ENCODE measurements at regions not wholly inside any gene's neighbourhood (a gene's known extent, or its start where the extent isn't known, plus 50 kb on each side); places are given as distances from the start of the nearest gene placed in this dataset.

GRCh38 chr3:187828579-187829452 is 83.5 kb upstream of the BCL6 start:
- Histone ChIP-seq H3K36me3 (no peaks in the 10 kb centered on the region), H3K4me3 (no peak overlapping the region), H3K27me3 (replicated peaks in 1 of 7) (no peaks in the 10 kb centered on the region), H3K27ac (peak overlapping the region in 2 of 8 donors; percentile 20 to 24), H3K4me1 (peaks cover 0 to 13% (median 1%) of the 10 kb centered on the region in 6 donors), H3K9me3 (no peaks in the 10 kb centered on the region)
- DNase-seq: no peak
- intact Hi-C loops (cut with DNase I; ENCODE audit: low total_unique reads): no loop called here
- 55 to 69% (median 61%) methylated on average over 7 of the region's 7 CpGs for whole genome bisulfite sequencing, 5 donors
- TF ChIP-seq CTCF (IDR thresholded peaks at IDR 0.05 in 8 of 11, conservative IDR thresholded peaks at IDR 0.05 in 3 of 11) (no peak), POLR2A (IDR thresholded peaks at IDR 0.05) (no peak), POLR2AphosphoS5 (IDR thresholded peaks at IDR 0.05) (no peak)

GRCh38 chr3:187830181-187830580 is 84.9 kb upstream of the BCL6 start:
- Histone ChIP-seq H3K36me3 (no peaks in the 10 kb centered on the region), H3K4me1 (peaks cover 0 to 13% (median 1%) of the 10 kb centered on the region in 6 donors), H3K9me3 (peaks cover 0 to 7% (median 0%) of the 10 kb centered on the region in 8 donors), H3K27me3 (replicated peaks in 1 of 7) (no peaks in the 10 kb centered on the region), H3K27ac (no peak overlapping the region), H3K4me3 (no peak overlapping the region)
- no peak for TF ChIP-seq POLR2AphosphoS5 (IDR thresholded peaks at IDR 0.05)
- TF ChIP-seq POLR2A (IDR thresholded peaks at IDR 0.05): no peak
- no peak for TF ChIP-seq CTCF (IDR thresholded peaks at IDR 0.05 in 8 of 11, conservative IDR thresholded peaks at IDR 0.05 in 3 of 11)
- 95 to 100% (median 100%) methylated on average over 1 of the region's 1 CpG for WGBS, 5 donors
- no peak for DNase-seq
- intact Hi-C loops (cut with DNase I; ENCODE audit: low total_unique reads): no loop called here

GRCh38 chr3:187831125-187832051 is 86.1 kb upstream of the BCL6 start:
- no peak for TF ChIP-seq POLR2A (IDR thresholded peaks at IDR 0.05)
- peaks cover 0 to 13% (median 1%) of the 10 kb centered on the region in 6 donors for H3K4me1 ChIP-seq
- H3K9me3 ChIP-seq: peaks cover 0 to 10% (median 0%) of the 10 kb centered on the region in 8 donors
- H3K36me3 ChIP-seq: no peaks in the 10 kb centered on the region
- H3K27ac ChIP-seq: no peak overlapping the region
- no peak for DNase-seq
- H3K27me3 ChIP-seq (replicated peaks in 1 of 7): no peaks in the 10 kb centered on the region
- 83 to 90% (median 83%) methylated on average over 8 to 9 of the region's 9 CpGs for WGBS, 5 donors
- no peak overlapping the region for H3K4me3 ChIP-seq
- intact Hi-C loops (cut with DNase I; ENCODE audit: low total_unique reads): no loop called here

- no peak for DNase-seq
- Histone ChIP-seq H3K4me3 (no peak overlapping the region), H3K27ac (no peak overlapping the region), H3K4me1 (peaks cover 0 to 13% (median 1%) of the 10 kb centered on the region in 6 donors), H3K36me3 (no peaks in the 10 kb centered on the region), H3K9me3 (peaks cover 0 to 10% (median 0%) of the 10 kb centered on the region in 8 donors), H3K27me3 (replicated peaks in 1 of 7) (no peaks in the 10 kb centered on the region)
- TF ChIP-seq CTCF (IDR thresholded peaks at IDR 0.05 in 8 of 11, conservative IDR thresholded peaks at IDR 0.05 in 3 of 11) (no peak), POLR2A (IDR thresholded peaks at IDR 0.05) (no peak), POLR2AphosphoS5 (IDR thresholded peaks at IDR 0.05) (no peak)
- 84 to 94% (median 92%) methylated on average over 3 of the region's 3 CpGs for WGBS, 5 donors
- intact Hi-C loops (cut with DNase I; ENCODE audit: low total_unique reads): no loop called here
Measured at GRCh38 chr3:187832202-187832601, 86.9 kb upstream of the BCL6 start.

Data from spleen (tissue), 11 donors.